Superior temporal gyrus (tissue), 1 donor: ENCODE measurements at regions not wholly inside any gene's neighbourhood (a gene's known extent, or its start where the extent isn't known, plus 50 kb on each side); places are given as distances from the start of the nearest gene placed in this dataset.
"Not testable (repeated sequence)": the region's sequence is repeated elsewhere in the genome, so short reads cannot be mapped to it uniquely, and the experiment has no call there.

Source experiments
- DNase-seq: peaks from one replicate; pipeline ENCODE4 v3.0.0-alpha.2; 2016; ENCODE audit errors: extremely low spot score

DNA sequence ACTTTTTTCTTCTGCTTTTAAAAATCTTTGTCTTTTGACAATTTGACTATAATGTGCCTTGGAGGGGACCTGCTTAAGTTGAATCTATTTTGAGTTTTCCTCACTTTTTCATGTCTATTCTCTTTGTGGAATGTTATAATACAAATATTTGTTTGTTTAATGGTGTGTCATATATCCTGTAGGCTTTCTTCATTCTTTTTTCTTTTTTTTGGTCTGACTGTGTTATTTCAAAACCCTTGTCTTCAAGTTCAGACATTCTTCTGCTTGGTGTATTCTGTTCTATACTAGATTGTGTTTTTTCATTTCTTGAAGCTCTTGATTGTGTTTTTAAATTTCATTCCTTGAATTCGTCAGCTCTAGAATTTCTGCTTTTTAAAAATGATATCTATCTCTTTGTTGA is 228.2 kb downstream of the STK31 start:
- no peak for DNase-seq

DNA sequence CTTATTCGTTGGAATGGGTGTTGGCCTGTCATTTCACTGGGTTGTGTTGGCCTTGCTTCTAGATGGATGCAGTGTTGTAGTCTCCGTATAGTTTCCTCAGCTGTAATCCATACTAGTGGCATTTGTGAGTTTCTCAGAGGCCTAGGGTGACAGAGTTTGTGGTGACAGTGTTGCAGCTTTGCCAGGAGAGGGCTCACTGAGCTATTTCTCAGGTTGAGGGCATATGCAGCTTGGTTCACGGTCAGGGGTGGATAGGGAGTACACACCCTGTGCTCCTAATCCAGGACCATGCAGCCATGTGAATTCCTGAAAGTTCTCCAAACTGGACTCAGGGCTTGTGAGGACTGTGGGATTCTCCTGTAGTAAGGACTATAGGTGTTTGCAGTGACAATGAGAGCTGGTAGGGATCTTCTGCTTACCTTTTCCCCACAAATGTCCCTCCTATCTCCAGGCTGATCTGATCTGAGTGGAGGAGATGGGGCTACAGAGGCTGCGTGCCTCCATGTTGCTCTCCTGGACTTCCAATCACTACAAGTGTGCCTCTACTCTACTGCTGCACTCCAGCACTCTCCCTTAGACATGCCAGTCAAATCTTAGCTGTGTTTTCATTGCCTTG is 229.0 kb downstream of the STK31 start:
- no peak for DNase-seq

DNA sequence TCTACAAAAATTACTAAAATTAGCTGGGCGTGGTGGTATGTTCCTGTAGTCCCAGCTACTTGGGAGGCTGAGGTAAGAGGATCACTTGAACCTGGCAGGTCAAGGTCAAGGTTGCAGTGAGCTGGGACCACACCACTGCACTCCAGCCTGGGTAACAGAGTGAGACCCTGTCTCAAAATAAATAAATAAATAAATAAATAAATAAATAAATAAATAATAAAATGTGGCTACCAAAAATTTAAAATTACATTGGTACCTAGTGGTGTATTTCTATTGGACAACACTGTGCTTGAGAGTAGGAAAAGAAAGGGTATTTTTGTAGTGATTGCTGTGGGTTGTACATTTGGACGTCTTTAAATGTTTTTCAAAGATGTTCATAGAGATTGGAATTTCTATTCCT is 229.7 kb downstream of the STK31 start:
- not testable (repeated sequence) for DNase-seq

DNA sequence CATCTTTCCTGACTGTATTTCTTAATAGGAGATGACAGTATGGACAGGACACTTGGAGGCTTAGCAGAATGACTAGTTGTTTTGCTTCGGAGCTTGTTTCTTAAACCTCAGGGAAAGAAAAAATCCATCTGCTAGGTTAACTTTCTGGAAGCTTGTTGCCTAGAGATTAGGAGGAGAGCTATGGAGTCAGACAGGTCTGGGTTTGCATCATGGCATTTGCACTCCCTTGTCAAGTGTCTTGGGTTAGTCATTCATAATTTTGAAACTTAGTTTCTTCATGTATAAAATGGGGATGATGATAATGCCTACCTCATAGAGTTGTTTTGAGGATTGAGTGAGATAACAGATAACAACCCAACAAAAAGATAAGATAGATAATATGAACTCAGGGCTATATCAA is 231.5 kb downstream of the STK31 start:
- DNase-seq = no peak

DNA sequence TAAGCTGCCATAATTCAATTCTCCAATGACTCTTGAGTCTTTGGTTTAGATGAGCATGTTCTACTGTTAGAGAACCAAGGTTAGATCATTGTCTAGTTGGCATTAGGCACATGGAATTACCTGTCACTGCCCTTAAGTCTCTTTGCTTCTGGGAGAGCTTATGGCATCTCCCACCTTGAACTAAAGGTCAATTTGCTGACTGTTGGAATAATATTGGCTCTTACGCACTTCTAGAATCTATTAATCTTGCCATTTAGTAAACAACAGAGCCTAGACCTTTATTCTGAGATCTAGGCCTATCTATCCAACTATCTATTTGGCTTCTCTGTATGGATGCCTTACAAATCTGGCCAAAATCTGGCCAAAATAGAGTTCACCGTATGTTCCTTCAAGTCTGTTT is 232.0 kb downstream of the STK31 start:
- DNase-seq = no peak

DNA sequence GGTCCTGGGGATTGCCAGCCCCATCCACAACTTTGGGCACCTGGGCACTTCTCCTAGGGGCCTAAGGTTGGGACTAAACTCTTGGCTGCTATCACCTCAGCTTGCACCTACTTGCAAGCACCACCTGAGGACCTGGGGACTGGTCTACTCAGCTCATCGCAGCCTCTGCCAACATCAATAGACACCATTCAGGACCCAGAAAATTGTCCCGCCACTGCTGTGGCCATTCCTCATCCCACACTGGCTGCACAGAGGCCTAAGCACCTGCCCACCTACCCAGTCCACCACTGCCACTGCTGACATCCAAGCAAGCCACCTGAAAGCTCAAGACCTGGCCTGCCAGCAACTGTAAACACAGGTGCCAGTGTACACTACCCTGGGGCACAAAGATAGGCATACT is 234.1 kb downstream of the STK31 start:
- DNase-seq = no peak

DNA sequence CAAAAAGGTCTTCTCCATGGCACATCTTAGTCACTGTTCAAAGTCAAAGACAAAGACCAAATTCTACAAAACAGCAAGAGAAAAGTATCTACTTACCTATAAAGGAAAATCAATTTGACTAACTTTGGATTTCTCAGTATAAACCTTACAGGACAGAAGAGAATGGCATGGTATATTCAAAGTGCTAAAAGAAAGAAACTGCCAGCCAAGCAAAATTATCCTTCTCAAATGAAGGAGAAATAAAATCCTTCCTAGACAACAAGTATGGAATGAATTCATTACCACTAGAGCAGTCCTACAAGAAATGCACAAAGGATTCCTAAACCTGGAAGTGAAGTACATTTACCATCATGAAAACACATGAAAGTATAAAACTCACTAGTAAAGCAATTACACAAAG is 235.5 kb downstream of the STK31 start:
- no peak for DNase-seq

DNA sequence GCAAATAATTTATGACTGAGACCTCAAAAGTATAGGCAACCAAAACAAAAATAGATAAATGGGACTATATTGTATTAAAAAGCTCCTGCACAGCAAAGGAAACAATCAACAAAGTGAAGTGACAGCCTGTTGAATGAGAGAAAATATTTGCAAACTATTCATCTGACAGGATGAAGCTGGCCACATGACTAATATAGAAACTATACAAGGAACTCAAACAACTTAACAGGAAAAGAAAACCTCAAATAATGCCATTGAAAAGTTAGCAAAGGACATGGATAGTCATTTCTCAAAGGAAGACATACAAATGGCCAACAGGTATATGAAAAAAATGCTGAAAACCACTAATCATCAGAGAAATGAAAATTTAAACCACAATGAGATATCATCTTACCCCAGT is 245.1 kb downstream of the STK31 start:
- no peak for DNase-seq

DNA sequence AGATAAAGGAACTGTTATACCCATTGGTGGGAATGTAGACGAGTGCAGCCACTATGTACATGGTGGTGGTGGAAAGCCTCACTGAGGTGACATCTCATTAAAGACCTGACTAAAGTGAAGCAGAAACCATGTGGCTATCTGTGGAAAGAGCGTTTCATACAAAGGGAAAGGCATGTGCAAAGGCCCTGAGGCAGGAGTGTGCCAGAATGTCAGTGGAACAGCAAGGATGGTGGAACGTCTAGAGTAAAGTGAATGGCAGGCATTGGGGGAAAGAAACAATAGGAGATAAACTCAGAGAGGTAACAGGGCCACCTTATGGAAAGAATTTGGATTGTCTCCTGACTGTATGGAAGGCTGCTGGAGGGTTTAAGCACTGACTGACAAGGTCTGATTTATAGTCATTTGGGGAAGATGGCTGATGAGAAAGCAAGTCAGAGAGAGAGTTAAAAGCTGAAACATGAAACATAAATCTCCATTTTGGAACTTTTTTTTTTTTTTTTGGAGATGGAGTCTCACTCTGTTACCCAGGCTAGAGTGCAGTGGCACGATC is 245.7 kb downstream of the STK31 start:
- no peak for DNase-seq

DNA sequence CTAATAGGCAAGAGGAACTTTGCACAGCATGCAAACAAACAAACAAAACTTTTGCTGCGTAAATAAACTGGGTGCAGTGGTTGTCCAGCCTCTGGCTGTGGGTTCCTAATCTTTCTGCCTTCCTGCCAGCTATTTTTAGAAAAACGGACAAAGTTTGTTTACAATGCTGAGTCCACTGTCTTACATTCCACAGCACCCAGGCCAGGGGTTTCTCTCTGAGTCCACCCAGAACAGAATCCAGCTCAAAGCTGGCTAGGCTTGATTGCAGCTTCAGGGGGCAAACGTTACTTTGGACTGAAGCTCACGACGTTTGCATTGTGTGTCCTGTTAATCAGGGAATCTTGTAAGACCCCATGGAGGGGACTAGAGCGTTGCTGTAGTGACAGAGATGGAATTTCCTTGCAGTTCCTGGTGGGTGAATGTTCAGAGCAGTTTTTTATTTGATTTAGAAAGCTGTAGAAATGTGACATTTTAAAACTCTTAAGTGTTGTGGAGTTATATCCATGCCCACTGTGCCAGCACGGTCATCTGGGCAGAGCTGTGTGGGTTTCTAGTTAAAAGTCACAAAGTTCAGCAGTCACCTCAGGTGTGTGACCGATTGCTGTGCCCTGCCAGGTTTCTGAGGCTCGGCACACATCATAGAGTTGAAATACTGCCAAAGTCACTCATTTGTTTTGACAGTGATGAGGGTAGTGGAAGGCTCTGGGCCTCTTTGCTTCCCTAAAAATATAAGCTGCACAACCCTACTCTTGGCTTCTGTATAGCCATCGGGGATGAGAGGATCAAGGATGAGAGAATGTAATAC is 247.0 kb downstream of the STK31 start:
- DNase-seq = no peak

DNA sequence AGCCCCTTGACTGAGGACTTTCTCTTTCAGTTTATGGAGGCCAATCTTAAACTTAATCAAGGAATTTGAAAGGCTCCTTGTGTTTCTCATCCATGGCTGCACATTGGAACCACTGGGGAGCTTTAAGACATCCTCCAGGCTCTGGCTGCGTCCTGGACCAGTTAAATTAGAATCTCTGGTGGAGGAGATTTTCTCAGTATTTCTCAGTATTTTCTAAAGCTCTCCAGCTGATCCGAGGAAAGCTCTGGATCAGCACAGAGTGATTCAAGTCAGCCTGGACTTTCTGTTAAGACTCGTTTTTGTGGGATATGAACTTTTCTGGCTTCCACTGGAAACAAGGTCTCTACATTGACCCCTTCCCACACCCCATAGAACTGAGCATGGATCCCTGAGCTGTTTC is 249.8 kb downstream of the STK31 start:
- no peak for DNase-seq

DNA sequence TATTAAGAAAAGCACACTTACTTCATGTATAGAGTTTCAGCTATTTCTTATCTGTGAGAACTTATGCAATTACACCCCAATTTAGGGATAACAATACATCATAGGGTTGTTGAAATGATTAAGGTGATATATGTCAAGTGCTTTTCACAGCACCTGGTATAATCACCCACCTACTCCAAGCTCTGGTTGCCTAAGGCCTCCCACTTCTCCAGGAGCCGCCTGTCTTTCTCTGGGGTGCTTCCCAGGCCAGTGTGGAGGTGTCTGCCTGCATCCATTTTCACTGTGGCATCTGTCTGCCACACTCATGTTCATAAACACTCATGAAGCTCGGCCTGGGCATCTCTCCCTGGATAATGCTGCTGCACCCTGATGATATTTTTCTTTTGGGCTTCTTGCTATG is 250.3 kb downstream of the STK31 start:
- no peak for DNase-seq

DNA sequence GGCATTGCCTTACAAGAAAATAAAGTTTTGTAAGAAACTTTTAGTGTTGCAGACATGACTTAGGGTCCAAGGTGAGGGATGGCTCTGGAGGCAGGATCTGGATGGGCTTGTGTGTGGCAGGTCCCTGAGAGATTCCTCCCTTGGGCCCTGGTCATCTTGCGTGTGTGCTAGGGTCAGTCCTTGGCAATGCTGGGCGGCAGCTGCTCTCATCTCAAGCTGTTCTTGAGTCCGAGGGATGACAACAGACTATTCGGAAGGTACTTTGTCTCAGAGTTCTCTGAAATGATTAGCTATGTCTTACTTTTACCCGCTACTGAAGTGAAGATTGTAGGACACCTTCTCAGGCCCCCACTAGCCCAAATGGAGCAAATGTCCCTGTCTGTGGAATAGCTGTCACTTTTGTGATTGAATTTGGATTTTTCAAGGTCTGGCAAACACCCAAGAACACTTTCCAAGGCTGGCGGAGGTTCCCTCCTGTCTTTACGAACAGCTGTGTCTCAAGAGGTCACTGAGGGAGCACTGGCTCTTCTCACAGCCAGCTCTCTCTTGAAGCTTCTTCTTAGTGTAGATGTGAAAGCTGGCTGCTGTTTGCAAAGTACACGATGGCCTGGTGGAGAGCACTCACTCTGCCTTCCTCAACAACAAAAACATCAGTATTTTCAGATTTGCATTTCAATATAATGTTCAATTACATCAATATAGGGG is 253.6 kb downstream of the STK31 start:
- DNase-seq = no peak

DNA sequence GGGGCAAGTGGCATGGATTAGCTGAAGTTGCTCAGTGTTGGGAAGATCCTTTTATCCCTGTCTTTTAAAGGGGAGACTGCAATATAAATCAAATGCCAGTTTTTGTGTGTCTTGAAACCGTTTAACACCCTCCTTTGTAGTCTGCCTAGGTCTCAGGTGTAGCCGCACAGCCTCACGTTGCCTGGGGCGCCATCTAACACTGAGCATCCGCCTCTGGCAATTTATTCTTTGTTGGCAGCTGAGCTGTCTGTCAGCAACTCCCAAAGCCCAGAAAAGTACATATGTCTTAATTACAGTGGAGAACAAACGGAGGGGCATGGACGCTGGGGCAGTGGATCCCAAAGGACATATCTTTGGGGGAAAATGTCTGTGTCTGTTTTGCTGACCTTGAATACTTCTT is 254.7 kb downstream of the STK31 start:
- no peak for DNase-seq

DNA sequence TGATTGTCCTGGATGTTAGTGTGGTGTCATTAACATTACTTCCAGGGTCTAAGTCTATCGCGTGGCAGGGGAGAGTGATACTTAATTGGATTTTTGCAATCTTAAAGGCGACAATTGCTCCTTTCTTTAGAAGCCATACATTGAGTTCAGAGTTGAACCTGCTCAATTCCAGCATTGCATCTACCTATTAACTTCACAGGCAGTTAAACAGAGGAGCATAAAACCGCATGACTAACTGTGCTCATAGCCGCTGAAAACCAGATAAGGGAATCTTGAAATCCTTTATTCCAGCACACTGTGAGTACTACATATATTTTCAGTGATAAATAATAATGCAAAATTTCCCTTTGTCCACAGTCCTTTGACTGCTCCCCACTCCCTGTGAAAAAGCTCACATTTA is 255.3 kb downstream of the STK31 start:
- DNase-seq = no peak

DNA sequence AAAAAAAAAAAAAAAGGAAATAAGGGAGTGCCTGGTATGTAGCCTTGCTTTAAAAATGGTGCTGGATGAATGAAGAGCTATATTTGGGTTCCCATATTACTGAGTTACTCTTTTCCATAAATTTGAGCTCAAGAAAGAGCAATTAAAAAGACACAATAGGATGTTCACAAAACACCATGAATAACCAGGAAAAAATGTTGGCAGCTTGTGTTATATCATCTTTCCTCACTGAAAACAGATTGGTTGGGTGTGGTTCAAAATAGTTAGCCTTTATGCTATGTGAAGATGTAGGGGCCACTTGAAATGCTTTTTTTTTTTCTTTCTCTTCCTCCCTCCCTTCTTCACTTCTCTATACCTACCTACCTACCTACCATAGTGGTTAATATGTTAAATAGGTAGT is 256.9 kb downstream of the STK31 start:
- DNase-seq = no peak

DNA sequence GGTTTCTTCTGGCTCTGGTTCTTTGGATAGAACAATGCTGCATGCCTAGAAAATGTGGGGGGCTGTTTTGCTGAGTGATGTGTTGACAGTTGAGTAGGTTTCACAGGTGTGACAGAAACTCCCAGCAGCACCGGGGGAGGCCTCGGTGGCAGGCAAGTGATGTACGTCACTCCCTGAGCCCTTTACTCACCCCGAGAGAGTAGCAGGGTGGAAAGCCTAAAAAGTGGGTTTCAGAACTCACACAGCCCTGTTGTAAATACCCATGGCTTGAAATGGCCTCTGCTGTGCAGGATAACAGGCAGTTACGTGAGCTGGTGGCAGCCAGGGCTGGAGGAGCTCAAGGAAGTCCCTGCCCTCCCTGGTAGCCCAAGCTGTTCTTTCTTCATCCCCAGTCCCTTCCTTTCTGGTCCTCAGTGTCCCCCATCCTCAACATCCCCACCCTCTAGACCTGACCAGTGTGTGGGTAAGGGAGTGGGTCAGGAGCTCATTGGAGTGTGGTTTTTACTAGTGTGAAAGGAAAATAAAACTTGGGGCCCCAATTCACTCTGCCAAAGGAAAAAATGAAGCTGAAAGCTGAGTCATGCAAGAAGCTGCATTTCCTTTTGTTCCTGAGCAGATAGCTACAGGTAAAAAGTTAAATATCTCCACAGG is 258.1 kb downstream of the STK31 start:
- no peak for DNase-seq

DNA sequence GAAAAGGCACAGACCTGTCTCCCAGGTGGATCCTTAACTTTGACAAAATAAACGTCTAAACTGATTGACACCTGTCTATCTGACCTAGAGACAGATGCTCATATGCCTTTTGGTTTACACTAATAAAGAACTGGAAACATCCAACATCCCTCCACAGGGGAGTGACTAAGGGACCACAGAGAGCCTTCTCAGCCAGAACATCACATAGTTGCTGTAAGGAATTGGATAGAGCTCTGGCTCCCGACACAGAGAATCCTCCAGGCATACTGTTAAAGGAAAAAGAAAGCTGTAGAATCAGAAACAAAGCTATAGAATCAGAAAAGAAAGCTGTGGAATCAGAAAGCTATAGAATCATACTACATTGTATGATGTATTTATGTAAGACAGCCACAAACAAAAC is 258.8 kb downstream of the STK31 start:
- no peak for DNase-seq

DNA sequence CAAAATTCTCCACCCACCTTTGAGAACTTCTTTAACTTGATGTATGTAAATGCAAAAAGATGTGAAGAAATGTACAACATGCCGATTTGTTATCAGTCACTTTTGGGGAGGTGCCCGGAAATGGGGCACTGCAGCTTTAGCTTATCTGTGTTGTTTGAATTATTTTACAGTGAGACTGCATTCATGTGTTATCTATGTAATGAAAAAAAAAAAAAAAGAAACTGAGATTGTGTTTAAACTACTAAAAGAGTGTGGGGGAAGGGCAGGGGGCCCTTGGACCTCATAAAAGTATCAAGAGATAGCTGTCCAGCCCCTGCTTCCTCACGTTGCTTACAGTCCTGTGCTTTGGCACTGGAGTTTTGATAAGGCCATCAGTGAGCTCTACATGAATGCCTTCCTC is 259.4 kb downstream of the STK31 start:
- no peak for DNase-seq

DNA sequence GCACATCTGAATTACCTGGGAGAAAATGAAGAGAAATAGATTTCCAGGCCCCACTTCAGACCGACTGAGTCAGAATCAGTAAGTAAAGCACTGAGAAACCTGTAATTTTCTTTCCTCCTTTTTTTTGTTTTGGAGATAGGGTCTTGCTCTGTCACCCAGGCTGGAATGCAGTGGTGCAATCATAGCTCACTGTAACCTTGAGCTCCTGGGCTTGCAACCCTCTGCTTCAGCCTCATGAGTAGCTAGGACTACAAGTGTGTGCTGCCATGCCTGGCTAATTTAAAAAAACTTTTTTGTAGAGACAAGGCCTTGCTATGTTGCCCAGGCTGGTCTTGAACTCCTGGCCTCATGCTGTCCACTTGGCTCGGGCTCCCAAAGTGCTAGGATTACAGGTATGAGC is 260.2 kb downstream of the STK31 start:
- no peak for DNase-seq

DNA sequence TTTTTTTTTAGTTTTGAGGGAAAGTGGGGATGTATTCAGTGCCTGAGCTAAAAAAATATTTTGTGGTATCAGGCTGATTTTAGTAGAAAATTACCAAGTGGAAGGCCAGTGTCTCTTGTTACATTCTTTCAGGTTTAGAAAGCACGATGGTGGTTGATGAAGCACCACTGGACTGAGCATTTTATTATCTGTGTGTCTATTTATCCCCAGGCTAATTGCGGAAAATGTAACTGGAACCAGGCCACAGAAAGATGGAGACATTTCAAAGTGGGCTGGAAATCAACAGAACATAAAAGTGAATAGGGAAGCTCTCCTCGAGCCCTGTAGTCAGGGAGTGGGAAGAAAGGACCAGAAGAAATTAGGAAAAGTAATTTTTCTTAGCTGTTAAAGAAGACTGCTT is 261.0 kb downstream of the STK31 start:
- no peak for DNase-seq

DNA sequence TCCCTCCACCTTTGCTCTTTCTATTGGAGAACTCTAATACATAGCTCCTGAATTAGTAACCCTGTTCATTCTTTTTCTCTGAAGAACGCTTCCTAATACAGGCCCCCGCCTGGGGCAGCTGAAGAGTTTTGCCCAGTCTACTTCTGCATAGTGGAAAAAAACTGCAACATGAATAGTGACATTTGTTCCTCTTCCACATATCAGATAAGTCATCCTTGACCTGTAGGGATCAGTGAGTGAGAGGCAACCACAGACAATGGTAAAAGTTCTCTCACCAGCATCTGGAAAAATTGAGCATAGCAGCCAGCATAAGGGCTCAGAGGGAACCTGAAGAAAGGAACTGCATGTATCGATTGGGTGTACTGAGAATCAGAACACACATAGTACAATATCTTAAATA is 262.0 kb downstream of the STK31 start:
- no peak for DNase-seq
